BJ (cell line): ENCODE measurements at regions not wholly inside any gene's neighbourhood (a gene's known extent, or its start where the extent isn't known, plus 50 kb on each side); places are given as distances from the start of the nearest gene placed in this dataset.

Source experiments
- CTCF ChIA-PET: fragments of 350-600 bp; formaldehyde crosslinking; extraction: SDS; loops from one replicate; lab custom pipeline; 2021; ENCODE audit warnings: antibody characterized with exemption, inconsistent platforms; lab: Yijun Ruan, JAX
- POLR2A ChIA-PET: fragments of 300-600 bp; sonication (Branson Sonifier 250); formaldehyde crosslinking; extraction: SDS; loops from one replicate; lab custom pipeline; 2021; ENCODE audit warnings: antibody characterized with exemption; lab: Charles Lee
- DNase-seq: peaks from one replicate; pipeline ENCODE4 v3.0.0-alpha.2; 2011; ENCODE audit warnings: low read depth
- H3K27me3 ChIP-seq: 2 replicates; pipeline ENCODE4 v1.6.0; 2011; ENCODE audit warnings: low read length; ENCODE audit not compliant: control insufficient read depth, insufficient read depth
- H3K36me3 ChIP-seq: 2 replicates; pipeline ENCODE4 v1.5.1; 2011; ENCODE audit warnings: low read length; ENCODE audit not compliant: control insufficient read depth, insufficient read depth
- H3K4me3 ChIP-seq: 2 replicates; pipeline ENCODE4 v1.5.1; 2011; ENCODE audit warnings: low read depth, mild to moderate bottlenecking, control low read depth, low read length
- CTCF ChIP-seq: IDR thresholded peaks from 2 replicates; pipeline ENCODE4 v1.5.1; 2011; ENCODE audit warnings: low read depth, mild to moderate bottlenecking, control low read depth, inconsistent platforms, low read length, moderate library complexity; ENCODE audit not compliant: insufficient read depth

GRCh38 chr6:159422041-159422984 lies 253.1 kb downstream of the FNDC1 start:
- CTCF ChIA-PET, result interaction anchor here (1.5 kb wide), 1 partner anchor 24 kb away, joined by 3 read pairs; no protein-coding TSS in a partner anchor
- POLR2A ChIA-PET, result no interaction called here

GRCh38 chr6:159421586-159421985 lies 252.4 kb downstream of the FNDC1 start:
- Histone ChIP-seq H3K36me3 (no peaks in the 10 kb centered on the region), H3K4me3 (no peak overlapping the region), H3K27me3 (no peaks in the 10 kb centered on the region)
- no peak for DNase-seq
- ChIA-PET CTCF (interaction anchor here (1.5 kb wide), 1 partner anchor 25 kb away, joined by 3 read pairs; no protein-coding TSS in a partner anchor), POLR2A (no interaction called here)
- no peak for TF ChIP-seq CTCF

More at GRCh38 chr6:159422041-159422984, 253.1 kb downstream of the FNDC1 start:
- no peak for TF ChIP-seq CTCF
- Histone ChIP-seq H3K27me3 (no peaks in the 10 kb centered on the region), H3K36me3 (no peaks in the 10 kb centered on the region), H3K4me3 (no peak overlapping the region)
- DNase-seq, result no peak

GRCh38 chr6:159418997-159419396 lies 249.8 kb downstream of the FNDC1 start:
- no peak for TF ChIP-seq CTCF
- DNase-seq, result no peak
- ChIA-PET CTCF (interaction anchor here (0.8 kb wide), 1 partner anchor 20 kb away, joined by 3 read pairs; no protein-coding TSS in a partner anchor), POLR2A (no interaction called here)
- H3K4me3 ChIP-seq, result no peak overlapping the region
- no peaks in the 10 kb centered on the region for H3K36me3 ChIP-seq
- H3K27me3 ChIP-seq, result no peaks in the 10 kb centered on the region

GRCh38 chr6:159416891-159417560 lies 247.8 kb downstream of the FNDC1 start:
- Histone ChIP-seq H3K27me3 (no peaks in the 10 kb centered on the region), H3K4me3 (no peak overlapping the region), H3K36me3 (no peaks in the 10 kb centered on the region)
- TF ChIP-seq CTCF, result no peak
- ChIA-PET CTCF (interaction anchor here (0.6 kb wide), 1 partner anchor 37 kb away, joined by 4 read pairs; no protein-coding TSS in a partner anchor), POLR2A (no interaction called here)
- no peak for DNase-seq

GRCh38 chr6:159415540-159415939 lies 246.3 kb downstream of the FNDC1 start:
- DNase-seq, result no peak
- Histone ChIP-seq H3K4me3 (no peak overlapping the region), H3K27me3 (no peaks in the 10 kb centered on the region), H3K36me3 (no peaks in the 10 kb centered on the region)
- TF ChIP-seq CTCF, result no peak
- ChIA-PET POLR2A (no interaction called here), CTCF (interaction anchor here (0.9 to 1.5 kb wide), 2 partner anchors 239 to 241 kb away, joined by 4 read pairs; no protein-coding TSS in a partner anchor)
